ENCODE measurements at regions not wholly inside any gene's neighbourhood (a gene's known extent, or its start where the extent isn't known, plus 50 kb on each side); places are given as distances from the start of the nearest gene placed in this dataset.
A peak's percentile ranks its signal among the peaks of the same experiment; 100 is the strongest.
"Not testable (repeated sequence)": the region's sequence is repeated elsewhere in the genome, so short reads cannot be mapped to it uniquely, and the experiment has no call there.

GRCh38 chr5:163261647-163262269, 175.6 kb upstream of the CCNG1 start:
- Histone ChIP-seq H2AFZ (no peak overlapping the region), H3K9me3 (ENCODE audit: low read depth) (no peaks in the 10 kb centered on the region), H3K27ac (no peak overlapping the region), H4K20me1 (ENCODE audit: insufficient read depth, poor library complexity, severe bottlenecking) (no peaks in the 10 kb centered on the region), H3K4me3 (no peak overlapping the region), H3K4me1 (ENCODE audit: insufficient read depth) (no peaks in the 10 kb centered on the region), H3K9me2 (replicated peaks; ENCODE audit: insufficient read depth) (no peaks in the 10 kb centered on the region), H3K27me3 (no peaks in the 10 kb centered on the region), H3K79me2 (no peaks in the 10 kb centered on the region), H3K36me3 (replicated peaks; ENCODE audit: insufficient read depth, low read depth) (no peaks in the 10 kb centered on the region), H3K4me2 (no peak overlapping the region)
- 79% methylated on average over 5 of the region's 5 CpGs for WGBS (ENCODE audit: low lambda C conversion rate, missing lambda C conversion rate)
- TF ChIP-seq EZH2 (IDR thresholded peaks at IDR 0.05; ENCODE audit: borderline replicate concordance) = no peak
- DNase-seq (ENCODE audit: low spot score) = no peak

GRCh38 chr5:163266249-163266648, 171.1 kb upstream of the CCNG1 start:
- H3K9me3 ChIP-seq (ENCODE audit: low read depth); H3K4me1 ChIP-seq (ENCODE audit: insufficient read depth); H3K36me3 ChIP-seq (replicated peaks; ENCODE audit: insufficient read depth, low read depth); H4K20me1 ChIP-seq (ENCODE audit: insufficient read depth, poor library complexity, severe bottlenecking); H3K4me2 ChIP-seq; H3K4me3 ChIP-seq; H3K27ac ChIP-seq; DNase-seq (ENCODE audit: low spot score); H3K27me3 ChIP-seq; H3K79me2 ChIP-seq; H3K9me2 ChIP-seq (replicated peaks; ENCODE audit: insufficient read depth); H2AFZ ChIP-seq: not testable (repeated sequence)
- 88% methylated on average over 5 of the region's 5 CpGs for WGBS (ENCODE audit: low lambda C conversion rate, missing lambda C conversion rate)

DNA sequence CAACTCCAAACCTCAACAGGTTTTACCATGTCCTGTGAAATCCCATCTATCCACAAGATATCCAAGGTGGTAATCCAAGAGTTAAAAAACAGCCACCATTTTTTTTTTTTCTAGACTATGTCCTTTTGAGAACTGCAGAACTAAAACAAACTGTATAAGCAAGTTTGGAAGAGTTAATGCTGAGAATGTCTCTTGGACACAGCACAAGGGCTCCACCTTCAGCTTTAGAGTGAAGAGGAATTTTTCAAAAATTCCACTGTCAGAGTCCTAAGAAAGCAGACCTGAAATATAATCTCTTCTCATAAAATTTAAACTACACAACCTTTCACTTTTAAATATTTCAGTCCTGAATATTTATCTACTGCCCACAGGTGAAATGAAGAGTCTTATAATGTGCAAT, 167.8 kb upstream of the CCNG1 start:
- Histone ChIP-seq H4K20me1 (ENCODE audit: insufficient read depth, poor library complexity, severe bottlenecking) (no peaks in the 10 kb centered on the region), H3K4me2 (no peak overlapping the region), H3K4me1 (ENCODE audit: insufficient read depth) (no peaks in the 10 kb centered on the region), H3K4me3 (no peak overlapping the region), H3K36me3 (replicated peaks; ENCODE audit: insufficient read depth, low read depth) (no peaks in the 10 kb centered on the region), H3K9me2 (replicated peaks; ENCODE audit: insufficient read depth) (no peaks in the 10 kb centered on the region), H3K27ac (no peak overlapping the region), H3K9me3 (ENCODE audit: low read depth) (no peaks in the 10 kb centered on the region), H2AFZ (no peak overlapping the region), H3K27me3 (no peaks in the 10 kb centered on the region), H3K79me2 (no peaks in the 10 kb centered on the region)
- peak; percentile 54 for TF ChIP-seq CTCF (IDR thresholded peaks at IDR 0.05; ENCODE audit: poor library complexity)
- no peak for TF ChIP-seq EZH2 (IDR thresholded peaks at IDR 0.05; ENCODE audit: borderline replicate concordance)
- TF ChIP-seq EZH2phosphoT487 (IDR thresholded peaks at IDR 0.05; ENCODE audit: low read depth, severe bottlenecking, unreplicated experiment) = no peak
- DNase-seq (ENCODE audit: low spot score) = peak; percentile 46

- DNase-seq (ENCODE audit: low spot score) = no peak
- no peaks in the 10 kb centered on the region for H3K79me2 ChIP-seq
- no peaks in the 10 kb centered on the region for H4K20me1 ChIP-seq (ENCODE audit: insufficient read depth, poor library complexity, severe bottlenecking)
- 96% methylated on average over 5 of the region's 5 CpGs for WGBS (ENCODE audit: low lambda C conversion rate, missing lambda C conversion rate)
- no peak overlapping the region for H3K4me3 ChIP-seq
- H3K36me3 ChIP-seq (replicated peaks; ENCODE audit: insufficient read depth, low read depth) = no peaks in the 10 kb centered on the region
- H3K27ac ChIP-seq = no peak overlapping the region
- no peaks in the 10 kb centered on the region for H3K9me2 ChIP-seq (replicated peaks; ENCODE audit: insufficient read depth)
- no peaks in the 10 kb centered on the region for H3K4me1 ChIP-seq (ENCODE audit: insufficient read depth)
- no peaks in the 10 kb centered on the region for H3K27me3 ChIP-seq
- no peaks in the 10 kb centered on the region for H3K9me3 ChIP-seq (ENCODE audit: low read depth)
- TF ChIP-seq EZH2 (IDR thresholded peaks at IDR 0.05; ENCODE audit: borderline replicate concordance) (no peak), CTCF (IDR thresholded peaks at IDR 0.05; ENCODE audit: poor library complexity) (no peak), EZH2phosphoT487 (IDR thresholded peaks at IDR 0.05; ENCODE audit: low read depth, severe bottlenecking, unreplicated experiment) (no peak)
- H2AFZ ChIP-seq = no peak overlapping the region
- H3K4me2 ChIP-seq = no peak overlapping the region
These were observed 160.9 kb upstream of the CCNG1 start for GRCh38 chr5:163276466-163276865.

DNA sequence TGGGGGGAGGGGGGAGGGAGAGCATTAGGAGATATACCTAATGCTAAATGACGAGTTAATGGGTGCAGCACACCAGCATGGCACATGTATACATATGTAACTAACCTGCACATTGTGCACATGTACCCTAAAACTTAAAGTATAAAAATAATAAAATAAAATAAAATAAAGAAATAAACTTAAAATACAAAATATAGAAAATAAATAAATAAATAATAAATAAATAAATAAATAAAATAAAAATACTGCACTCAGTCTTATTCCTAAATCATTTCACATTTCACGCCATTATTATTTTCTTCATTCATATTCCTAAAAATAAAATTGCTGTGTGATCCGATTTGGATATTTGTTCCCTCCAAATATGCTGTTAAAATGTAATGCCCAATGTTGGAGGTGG, 156.5 kb upstream of the CCNG1 start:
- not testable (repeated sequence) for H3K4me2 ChIP-seq; H3K9me3 ChIP-seq (ENCODE audit: low read depth); H3K27me3 ChIP-seq; H3K36me3 ChIP-seq (replicated peaks; ENCODE audit: insufficient read depth, low read depth); H3K9me2 ChIP-seq (replicated peaks; ENCODE audit: insufficient read depth); H4K20me1 ChIP-seq (ENCODE audit: insufficient read depth, poor library complexity, severe bottlenecking); H3K79me2 ChIP-seq; H3K27ac ChIP-seq; H3K4me1 ChIP-seq (ENCODE audit: insufficient read depth); H2AFZ ChIP-seq; DNase-seq (ENCODE audit: low spot score); H3K4me3 ChIP-seq
- 0% methylated on average over 2 of the region's 3 CpGs for WGBS (ENCODE audit: low lambda C conversion rate, missing lambda C conversion rate)
